Eye (tissue), 1 donor: ENCODE measurements at regions not wholly inside any gene's neighbourhood (a gene's known extent, or its start where the extent isn't known, plus 50 kb on each side); places are given as distances from the start of the nearest gene placed in this dataset.
"Not testable (repeated sequence)": the region's sequence is repeated elsewhere in the genome, so short reads cannot be mapped to it uniquely, and the experiment has no call there.

ENCODE experiments used
- DNase-seq: peaks from one replicate; pipeline ENCODE4 v3.0.0-alpha.2; 2015

- DNase-seq: no peak
Observed at GRCh38 chr3:103511891-103512290, 1077.1 kb downstream of the ZPLD1 start.

GRCh38 chr3:103512595-103512994 lies 1077.8 kb downstream of the ZPLD1 start:
- no peak for DNase-seq

GRCh38 chr3:103513003-103513402 lies 1078.2 kb downstream of the ZPLD1 start:
- no peak for DNase-seq

- DNase-seq: no peak
Observed at GRCh38 chr3:103515116-103515515, 1080.3 kb downstream of the ZPLD1 start.

- DNase-seq: no peak
Observed at GRCh38 chr3:103516950-103517349, 1082.1 kb downstream of the ZPLD1 start.

- not testable (repeated sequence) for DNase-seq
Observed at GRCh38 chr3:103531327-103531726, 1096.5 kb downstream of the ZPLD1 start.

GRCh38 chr3:103532986-103533385 lies 1098.2 kb downstream of the ZPLD1 start:
- no peak for DNase-seq

- DNase-seq: no peak
Observed at GRCh38 chr3:103554451-103554850, 1119.6 kb downstream of the ZPLD1 start.

- DNase-seq: not testable (repeated sequence)
Observed at GRCh38 chr3:103564116-103564515, 1129.3 kb downstream of the ZPLD1 start.

GRCh38 chr3:103585809-103586208 lies 1151.0 kb downstream of the ZPLD1 start:
- no peak for DNase-seq

GRCh38 chr3:103589770-103590169 lies 1155.0 kb downstream of the ZPLD1 start:
- no peak for DNase-seq

- no peak for DNase-seq
Observed at GRCh38 chr3:103600844-103601243, 1166.0 kb downstream of the ZPLD1 start.

- DNase-seq: peak; percentile 32
Observed at GRCh38 chr3:103601666-103602065, 1166.9 kb downstream of the ZPLD1 start.

GRCh38 chr3:103609472-103609871 lies 1174.7 kb downstream of the ZPLD1 start:
- DNase-seq: no peak

- peak; percentile 5 for DNase-seq
Observed at GRCh38 chr3:103613397-103614156, 1178.8 kb downstream of the ZPLD1 start.

- no peak for DNase-seq
Observed at GRCh38 chr3:103614719-103615118, 1179.9 kb downstream of the ZPLD1 start.

- no peak for DNase-seq
Observed at GRCh38 chr3:103617961-103618360, 1183.1 kb downstream of the ZPLD1 start.

- DNase-seq: no peak
Observed at GRCh38 chr3:103624271-103624670, 1189.5 kb downstream of the ZPLD1 start.

- DNase-seq: no peak
Observed at GRCh38 chr3:103629391-103629790, 1194.6 kb downstream of the ZPLD1 start.

GRCh38 chr3:103644450-103644849 lies 1209.6 kb downstream of the ZPLD1 start:
- peak; percentile 3 for DNase-seq

- no peak for DNase-seq
Observed at GRCh38 chr3:103653996-103654395, 1219.2 kb downstream of the ZPLD1 start.

GRCh38 chr3:103657756-103658155 lies 1222.9 kb downstream of the ZPLD1 start:
- DNase-seq: no peak

- no peak for DNase-seq
Observed at GRCh38 chr3:103660810-103661209, 1226.0 kb downstream of the ZPLD1 start.

GRCh38 chr3:103662591-103662990 lies 1227.8 kb downstream of the ZPLD1 start:
- DNase-seq: no peak

- no peak for DNase-seq
Observed at GRCh38 chr3:103672346-103672745, 1237.5 kb downstream of the ZPLD1 start.
